ENCODE measurements at regions not wholly inside any gene's neighbourhood (a gene's known extent, or its start where the extent isn't known, plus 50 kb on each side); places are given as distances from the start of the nearest gene placed in this dataset.

DNA sequence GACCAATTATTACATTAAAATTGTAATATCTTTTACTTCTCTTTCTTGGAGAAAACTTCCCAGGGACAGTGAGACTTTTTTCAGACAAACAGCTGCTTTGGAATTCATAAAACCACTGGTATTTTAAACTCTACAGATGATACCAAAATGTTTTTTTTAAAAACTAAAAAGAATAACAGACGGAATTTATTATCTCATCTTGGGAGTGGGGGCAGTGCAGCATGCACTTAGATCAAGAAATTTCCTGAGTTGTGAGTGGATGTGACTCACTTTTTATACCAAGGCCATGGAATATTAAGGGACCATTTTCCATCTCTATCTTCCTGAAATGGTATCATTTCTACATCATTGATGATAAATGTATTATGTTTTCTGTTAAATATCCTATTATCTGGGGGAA, 422.8 kb upstream of the HNRNPA3 start:
- no peaks in the 10 kb centered on the region for H3K36me3 ChIP-seq (ENCODE audit: control insufficient read depth, insufficient read depth, low read length)
- no TSS peak for BruUV-seq (replicated peaks)
- CTCF ChIA-PET, result no interaction called here
- no peaks in the 10 kb centered on the region; the same call in none of the 2 replicates for H3K27me3 ChIP-seq (replicated peaks; ENCODE audit: control insufficient read depth, insufficient read depth, low read length)
- Mint-ChIP-seq H3K27ac (ENCODE audit: unreplicated experiment) (no peak overlapping the region), H3K9me3 (ENCODE audit: unreplicated experiment) (no peaks in the 10 kb centered on the region), H3K4me1 (ENCODE audit: low read depth, unreplicated experiment) (no peaks in the 10 kb centered on the region), H3K27me3 (ENCODE audit: insufficient read depth, unreplicated experiment) (peaks cover 3% of the 10 kb centered on the region), H3K4me3 (ENCODE audit: unreplicated experiment) (no peak overlapping the region), H3K36me3 (ENCODE audit: insufficient read depth, unreplicated experiment) (no peaks in the 10 kb centered on the region)
- H3K4me3 ChIP-seq (ENCODE audit: low read depth, low read length), result no peak overlapping the region
- TF ChIP-seq, protein P1, sequence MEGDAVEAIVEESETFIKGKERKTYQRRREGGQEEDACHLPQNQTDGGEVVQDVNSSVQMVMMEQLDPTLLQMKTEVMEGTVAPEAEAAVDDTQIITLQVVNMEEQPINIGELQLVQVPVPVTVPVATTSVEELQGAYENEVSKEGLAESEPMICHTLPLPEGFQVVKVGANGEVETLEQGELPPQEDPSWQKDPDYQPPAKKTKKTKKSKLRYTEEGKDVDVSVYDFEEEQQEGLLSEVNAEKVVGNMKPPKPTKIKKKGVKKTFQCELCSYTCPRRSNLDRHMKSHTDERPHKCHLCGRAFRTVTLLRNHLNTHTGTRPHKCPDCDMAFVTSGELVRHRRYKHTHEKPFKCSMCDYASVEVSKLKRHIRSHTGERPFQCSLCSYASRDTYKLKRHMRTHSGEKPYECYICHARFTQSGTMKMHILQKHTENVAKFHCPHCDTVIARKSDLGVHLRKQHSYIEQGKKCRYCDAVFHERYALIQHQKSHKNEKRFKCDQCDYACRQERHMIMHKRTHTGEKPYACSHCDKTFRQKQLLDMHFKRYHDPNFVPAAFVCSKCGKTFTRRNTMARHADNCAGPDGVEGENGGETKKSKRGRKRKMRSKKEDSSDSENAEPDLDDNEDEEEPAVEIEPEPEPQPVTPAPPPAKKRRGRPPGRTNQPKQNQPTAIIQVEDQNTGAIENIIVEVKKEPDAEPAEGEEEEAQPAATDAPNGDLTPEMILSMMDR (IDR thresholded peaks at IDR 0.05; ENCODE audit: insufficient read depth in 1 of 2, low read depth in 1 of 2, low read length in 1 of 2, severe bottlenecking in 1 of 2, unreplicated experiment in 1 of 2), result no peak
- no peak for DNase-seq
- POLR2A ChIA-PET, result no interaction called here
- no peaks in the 10 kb centered on the region for H3K4me1 ChIP-seq
- no peaks in the 10 kb centered on the region for H3K9me3 ChIP-seq
- intact Hi-C loops (cut with micrococcal nuclease; ENCODE audit: unreplicated experiment), result no loop called here

DNA sequence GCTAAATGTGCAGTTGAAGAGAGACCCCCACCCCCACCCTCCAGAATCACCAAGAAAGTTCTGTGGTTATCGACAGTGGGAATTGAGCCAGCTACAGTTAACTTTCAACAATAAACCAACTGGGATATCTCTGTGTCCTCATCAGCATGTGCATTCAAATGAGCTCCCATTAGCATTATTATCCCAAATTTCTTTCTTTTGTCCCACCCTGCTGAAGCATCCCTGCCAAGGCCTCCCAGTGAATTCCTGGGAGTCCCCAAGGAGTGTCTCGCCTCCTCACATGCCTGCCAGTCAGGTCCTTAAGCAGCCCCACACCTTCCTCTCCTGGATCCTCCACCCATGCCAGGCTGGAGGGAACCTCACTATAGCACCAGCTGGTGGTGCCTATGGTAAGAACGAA, 422.1 kb upstream of the HNRNPA3 start:
- ChIA-PET CTCF (interaction anchor here (0.6 kb wide), 2 partner anchors 120 to 136 kb away, joined by 3 to 6 read pairs; no protein-coding TSS in a partner anchor), POLR2A (no interaction called here)
- H3K4me1 ChIP-seq, result no peaks in the 10 kb centered on the region
- no peaks in the 10 kb centered on the region for H3K36me3 ChIP-seq (ENCODE audit: control insufficient read depth, insufficient read depth, low read length)
- Mint-ChIP-seq H3K27ac (ENCODE audit: unreplicated experiment) (no peak overlapping the region), H3K4me3 (ENCODE audit: unreplicated experiment) (no peak overlapping the region), H3K9me3 (ENCODE audit: unreplicated experiment) (no peaks in the 10 kb centered on the region), H3K36me3 (ENCODE audit: insufficient read depth, unreplicated experiment) (no peaks in the 10 kb centered on the region), H3K4me1 (ENCODE audit: low read depth, unreplicated experiment) (no peaks in the 10 kb centered on the region), H3K27me3 (ENCODE audit: insufficient read depth, unreplicated experiment) (no peaks in the 10 kb centered on the region)
- BruUV-seq (replicated peaks), result no TSS peak
- H3K27me3 ChIP-seq (replicated peaks; ENCODE audit: control insufficient read depth, insufficient read depth, low read length), result no peaks in the 10 kb centered on the region; the same call in none of the 2 replicates
- intact Hi-C loops (cut with micrococcal nuclease; ENCODE audit: unreplicated experiment), result no loop called here
- TF ChIP-seq, protein P1 (IDR thresholded peaks at IDR 0.05; ENCODE audit: insufficient read depth in 1 of 2, low read depth in 1 of 2, low read length in 1 of 2, severe bottlenecking in 1 of 2, unreplicated experiment in 1 of 2), result no peak
- H3K9me3 ChIP-seq, result no peaks in the 10 kb centered on the region
- DNase-seq, result no peak
- no peak overlapping the region for H3K4me3 ChIP-seq (ENCODE audit: low read depth, low read length)

DNA sequence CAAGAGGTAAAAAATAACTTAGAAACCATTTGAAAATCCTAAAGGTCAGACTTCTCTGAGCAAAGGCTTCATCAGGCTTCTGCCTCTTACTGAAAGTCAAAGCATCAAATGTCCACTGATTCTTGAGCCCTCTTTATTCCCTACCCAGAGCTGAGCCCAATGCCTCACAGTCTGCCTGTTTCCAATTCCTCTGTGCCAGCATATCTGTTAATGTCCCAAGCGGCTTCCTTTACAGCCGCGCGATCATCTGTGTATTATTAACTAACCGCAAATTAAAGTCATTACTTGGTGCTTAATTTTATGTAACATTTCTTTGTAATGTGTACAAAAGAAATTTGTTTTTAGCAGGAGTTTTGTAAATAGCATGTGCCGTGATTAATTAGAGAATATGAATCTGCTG, 418.8 kb upstream of the HNRNPA3 start:
- Histone ChIP-seq H3K4me1 (no peaks in the 10 kb centered on the region), H3K27me3 (replicated peaks; ENCODE audit: control insufficient read depth, insufficient read depth, low read length) (no peaks in the 10 kb centered on the region; the same call in 1 of the 2 replicates), H3K9me3 (no peaks in the 10 kb centered on the region), H3K4me3 (ENCODE audit: low read depth, low read length) (no peak overlapping the region), H3K36me3 (ENCODE audit: control insufficient read depth, insufficient read depth, low read length) (no peaks in the 10 kb centered on the region)
- TF ChIP-seq, protein P1 (IDR thresholded peaks at IDR 0.05; ENCODE audit: insufficient read depth in 1 of 2, low read depth in 1 of 2, low read length in 1 of 2, severe bottlenecking in 1 of 2, unreplicated experiment in 1 of 2), result no peak
- no peak for DNase-seq
- Mint-ChIP-seq H3K9me3 (ENCODE audit: unreplicated experiment) (no peaks in the 10 kb centered on the region), H3K4me3 (ENCODE audit: unreplicated experiment) (no peak overlapping the region), H3K27me3 (ENCODE audit: insufficient read depth, unreplicated experiment) (peaks cover 6% of the 10 kb centered on the region), H3K4me1 (ENCODE audit: low read depth, unreplicated experiment) (no peaks in the 10 kb centered on the region), H3K36me3 (ENCODE audit: insufficient read depth, unreplicated experiment) (no peaks in the 10 kb centered on the region), H3K27ac (ENCODE audit: unreplicated experiment) (no peak overlapping the region)
- ChIA-PET CTCF (interaction anchor here (1.0 kb wide), 1 partner anchor 21 kb away, joined by 4 read pairs; no protein-coding TSS in a partner anchor), POLR2A (no interaction called here)
- no TSS peak for BruUV-seq (replicated peaks)
- intact Hi-C loops (cut with micrococcal nuclease; ENCODE audit: unreplicated experiment), result no loop called here

All from Caco-2 (cell line).